Body of pancreas (tissue), 4 donors: ENCODE measurements at regions not wholly inside any gene's neighbourhood (a gene's known extent, or its start where the extent isn't known, plus 50 kb on each side); places are given as distances from the start of the nearest gene placed in this dataset.

ENCODE experiments used
- CTCF ChIP-seq, 7 experiments: fragments of 450-650 bp in 4 of 7; fragments of 200-600 bp in 3 of 7; sonication (generic) in 3 of 7; IDR thresholded peaks; one replicate each; pipeline ENCODE4 v1.5.1; 2016 to 2019; ENCODE audit warnings: antibody characterized with exemption in 7 of 7
- POLR2A ChIP-seq, 3 donors: fragments of 450-650 bp; IDR thresholded peaks; one replicate each; pipeline ENCODE4 v1.6.1; 2016; ENCODE audit warnings: antibody characterized with exemption in 3 of 3, mild to moderate bottlenecking in 2 of 3

- no peak for TF ChIP-seq CTCF (IDR thresholded peaks at IDR 0.05)
- TF ChIP-seq POLR2A (IDR thresholded peaks at IDR 0.05), result no peak
These were observed 85.7 kb upstream of the RALGPS2 start for GRCh38 chr1:178639326-178639725.
